H1 (cell line): ENCODE measurements at regions not wholly inside any gene's neighbourhood (a gene's known extent, or its start where the extent isn't known, plus 50 kb on each side); places are given as distances from the start of the nearest gene placed in this dataset.

Source experiments
- CTCF ChIA-PET: fragments of 300-600 bp; sonication (Branson Sonifier 250); formaldehyde crosslinking; loops from one replicate; lab custom pipeline; 2021; ENCODE audit not compliant: partially characterized antibody; lab: Charles Lee
- POLR2A ChIA-PET: fragments of 300-600 bp; sonication (Branson Sonifier 250); formaldehyde crosslinking; loops from one replicate; lab custom pipeline; 2021; ENCODE audit warnings: inconsistent platforms; ENCODE audit not compliant: partially characterized antibody; lab: Charles Lee
- DNase-seq, 2 experiments: peaks; one replicate each; pipeline versions ENCODE4 v3.0.0 to v3.0.0-alpha.2; 2010 to 2022; ENCODE audit warnings: low spot score in 2 of 2, low read depth in 1 of 2, mixed read lengths in 1 of 2
- FAIRE-seq: peaks from 2 replicates; lab custom pipeline; 2011; peaks lifted over from hg19 to GRCh38; lab: Jason Lieb, UNC
- H2AFZ ChIP-seq: 2 replicates; pipeline ENCODE4 v1.8.1; 2012; ENCODE audit warnings: low read length, inconsistent platforms
- H2AK5ac ChIP-seq: 2 replicates; pipeline ENCODE4 v1.6.1; 2013; ENCODE audit warnings: low read depth, low read length
- H2BK120ac ChIP-seq: replicated peaks from 2 replicates; pipeline ENCODE3; 2013; ENCODE audit warnings: low read depth, low read length, inconsistent platforms
- H2BK12ac ChIP-seq: 2 replicates; pipeline ENCODE4 v1.6.1; 2013; ENCODE audit warnings: low read depth, low read length
- H2BK15ac ChIP-seq: 2 replicates; pipeline ENCODE4 v1.6.1; 2013; ENCODE audit warnings: low read length
- H2BK20ac ChIP-seq: 2 replicates; pipeline ENCODE4 v1.6.1; 2013; ENCODE audit warnings: low read length
- H2BK5ac ChIP-seq: 2 replicates; pipeline ENCODE4 v1.6.1; 2013; ENCODE audit warnings: low read depth, low read length
- H3K14ac ChIP-seq: 2 replicates; pipeline ENCODE4 v1.6.1; 2013; ENCODE audit warnings: inconsistent platforms; ENCODE audit not compliant: insufficient read length
- H3K18ac ChIP-seq: 2 replicates; pipeline ENCODE4 v1.6.1; 2013; ENCODE audit warnings: low read length; ENCODE audit errors: extremely low read depth
- H3K23ac ChIP-seq: 2 replicates; pipeline ENCODE4 v1.6.1; 2013; ENCODE audit warnings: inconsistent platforms; ENCODE audit not compliant: insufficient read length
- H3K23me2 ChIP-seq: 2 replicates; pipeline ENCODE4 v1.6.1; 2013; ENCODE audit warnings: low read depth, low read length
- H3K27ac ChIP-seq: 2 replicates; pipeline ENCODE4 v1.6.1; 2011; ENCODE audit warnings: low read depth, low read length, inconsistent platforms
- H3K27me3 ChIP-seq, 4 experiments: replicated peaks in 1 of 4; 1 replicate in 1 of 4; 2 replicates in 3 of 4; pipeline versions ENCODE4 v1.6.1 to v1.8.1; 2011 to 2013; ENCODE audit warnings: low read length in 3 of 4, mild to moderate bottlenecking in 3 of 4, inconsistent platforms in 2 of 4, mixed read lengths in 2 of 4, moderate library complexity in 1 of 4; ENCODE audit not compliant: control insufficient read depth in 3 of 4, insufficient read depth in 3 of 4; ENCODE audit errors: extremely low read depth in 1 of 4
- H3K36me3 ChIP-seq, 4 experiments: 2 replicates each; pipeline versions ENCODE4 v1.6.1 to v1.8.1; 2011 to 2013; ENCODE audit warnings: mild to moderate bottlenecking in 4 of 4, low read length in 3 of 4, moderate library complexity in 2 of 4, control low read depth in 1 of 4, inconsistent platforms in 1 of 4; ENCODE audit not compliant: insufficient read depth in 4 of 4, control insufficient read depth in 2 of 4
- H3K4ac ChIP-seq: replicated peaks from 2 replicates; pipeline ENCODE3; 2013; ENCODE audit warnings: low read length, low read depth, mixed read lengths, inconsistent platforms; ENCODE audit not compliant: insufficient read length
- H3K4me1 ChIP-seq, 4 experiments: replicated peaks in 1 of 4; 1 replicate in 1 of 4; 2 replicates in 3 of 4; pipeline versions ENCODE4 v1.6.1 to v1.8.1; 2011 to 2013; ENCODE audit warnings: low read length in 3 of 4, inconsistent platforms in 2 of 4, mixed read lengths in 1 of 4; ENCODE audit not compliant: insufficient read depth in 4 of 4, control insufficient read depth in 3 of 4
- H3K4me2 ChIP-seq, 2 experiments: 2 replicates each; pipeline versions ENCODE4 v1.6.1 to v1.8.1; 2011 to 2013; ENCODE audit warnings: low read depth in 2 of 2, low read length in 2 of 2, control low read depth in 1 of 2, inconsistent platforms in 1 of 2, mild to moderate bottlenecking in 1 of 2; ENCODE audit not compliant: insufficient read depth in 1 of 2
- H3K4me3 ChIP-seq, 4 experiments: fragments of 200-600, 300-600 bp in 1 of 4; sonication (generic), shearing (Covaris generic), sonication (Bioruptor Twin) in 1 of 4; 2 replicates each; pipeline versions ENCODE4 v1.5.1 to v1.8.1; 2011 to 2016; ENCODE audit warnings: low read length in 4 of 4, low read depth in 3 of 4, control low read depth in 2 of 4, inconsistent platforms in 2 of 4, mild to moderate bottlenecking in 2 of 4, mixed read lengths in 1 of 4, moderate library complexity in 1 of 4; ENCODE audit not compliant: insufficient read depth in 2 of 4; ENCODE audit errors: extremely low read depth in 1 of 4
- H3K56ac ChIP-seq: replicated peaks from 2 replicates; pipeline ENCODE3; 2013; ENCODE audit warnings: low read depth, mild to moderate bottlenecking, mixed read lengths, low read length, inconsistent platforms; ENCODE audit not compliant: insufficient read length
- H3K79me1 ChIP-seq: 2 replicates; pipeline ENCODE4 v1.6.1; 2013; ENCODE audit warnings: low read depth, low read length, control low read depth
- H3K79me2 ChIP-seq, 2 experiments: 2 replicates each; pipeline versions ENCODE4 v1.6.1 to v1.8.1; 2012 to 2013; ENCODE audit warnings: low read length in 2 of 2, mild to moderate bottlenecking in 2 of 2, inconsistent platforms in 1 of 2; ENCODE audit not compliant: insufficient read depth in 2 of 2, control insufficient read depth in 1 of 2
- H3K9ac ChIP-seq, 4 experiments: replicated peaks in 1 of 4; 1 replicate in 1 of 4; 2 replicates in 3 of 4; pipeline versions ENCODE4 v1.6.1 to v1.8.1; 2011 to 2013; ENCODE audit warnings: low read depth in 3 of 4, low read length in 3 of 4, control low read depth in 2 of 4, mild to moderate bottlenecking in 2 of 4, moderate library complexity in 2 of 4, inconsistent platforms in 1 of 4; ENCODE audit errors: extremely low read depth in 1 of 4
- H3K9me3 ChIP-seq, 2 experiments: 2 replicates each; pipeline versions ENCODE4 v1.6.1 to v1.8.1; 2012 to 2013; ENCODE audit warnings: mild to moderate bottlenecking in 2 of 2, moderate library complexity in 2 of 2, control low read depth in 1 of 2, inconsistent platforms in 1 of 2, low read depth in 1 of 2, low read length in 1 of 2, mixed read lengths in 1 of 2; ENCODE audit not compliant: insufficient read depth in 2 of 2
- H4K20me1 ChIP-seq, 2 experiments: replicated peaks in 1 of 2; 2 replicates each; pipeline versions ENCODE3 to v1.8.1; 2011 to 2013; ENCODE audit warnings: inconsistent platforms in 2 of 2, low read length in 2 of 2, mild to moderate bottlenecking in 1 of 2; ENCODE audit not compliant: insufficient read depth in 2 of 2, control insufficient read depth in 1 of 2
- H4K5ac ChIP-seq: 2 replicates; pipeline ENCODE4 v1.6.1; 2013; ENCODE audit warnings: low read length, low read depth, mixed read lengths, inconsistent platforms; ENCODE audit not compliant: insufficient read length
- H4K8ac ChIP-seq: 2 replicates; pipeline ENCODE4 v1.8.0; 2013; ENCODE audit warnings: mild to moderate bottlenecking, moderate library complexity, low read length, inconsistent platforms; ENCODE audit not compliant: insufficient read depth; ENCODE audit errors: extremely low read depth
- H4K91ac ChIP-seq: replicated peaks from 2 replicates; pipeline ENCODE3; 2013; ENCODE audit warnings: low read length, mixed read lengths, inconsistent platforms; ENCODE audit not compliant: insufficient read length
- ATF3 ChIP-seq: IDR thresholded peaks from 2 replicates; pipeline ENCODE4 v1.6.1; 2011; ENCODE audit warnings: low read depth, mild to moderate bottlenecking, low read length; ENCODE audit not compliant: insufficient read depth
- BRCA1 ChIP-seq: IDR thresholded peaks from 2 replicates; pipeline ENCODE4 v1.6.1; 2012; ENCODE audit warnings: low read depth, low read length, improper control_type of control experiment
- CBX8 ChIP-seq: fragments of 300-800, 300-1000 bp; sonication (generic); IDR thresholded peaks from 2 replicates; pipeline ENCODE4 v1.7.1; 2016; ENCODE audit warnings: low read depth, low read length, borderline replicate concordance
- CHD1 ChIP-seq: IDR thresholded peaks from 2 replicates; pipeline ENCODE4 v1.6.1; 2012; ENCODE audit warnings: low read depth, low read length, improper control_type of control experiment
- CHD2 ChIP-seq: IDR thresholded peaks from 2 replicates; pipeline ENCODE4 v1.6.1; 2012; ENCODE audit warnings: low read length, improper control_type of control experiment
- FOSL1 ChIP-seq: IDR thresholded peaks from 2 replicates; pipeline ENCODE4 v1.6.1; 2011; ENCODE audit warnings: mild to moderate bottlenecking, low read depth, low read length, moderate library complexity; ENCODE audit not compliant: insufficient read depth
- GTF2F1 ChIP-seq: IDR thresholded peaks from 2 replicates; pipeline ENCODE4 v1.6.1; 2012; ENCODE audit warnings: low read depth, low read length, improper control_type of control experiment, borderline replicate concordance
- HDAC2 ChIP-seq, 2 experiments: fragments of 300-600 bp in 1 of 2; sonication (generic) in 1 of 2; IDR thresholded peaks; 2 replicates each; pipeline ENCODE4 v1.6.1; 2011 to 2012; ENCODE audit warnings: low read depth in 2 of 2, low read length in 2 of 2, mild to moderate bottlenecking in 2 of 2, moderate library complexity in 2 of 2, borderline replicate concordance in 1 of 2, inconsistent platforms in 1 of 2
- KDM4A ChIP-seq: IDR thresholded peaks from one replicate; pipeline ENCODE4 v1.7.1; 2012; ENCODE audit warnings: low read depth, mild to moderate bottlenecking, moderate library complexity, low read length, inconsistent platforms; ENCODE audit not compliant: severe bottlenecking
- NANOG ChIP-seq: IDR thresholded peaks from 2 replicates; pipeline ENCODE4 v1.6.1; 2011; ENCODE audit warnings: low read length, low read depth, mild to moderate bottlenecking, inconsistent platforms; ENCODE audit not compliant: insufficient read depth, poor library complexity, severe bottlenecking
- NRF1 ChIP-seq: IDR thresholded peaks from 2 replicates; pipeline ENCODE4 v1.6.1; 2011; ENCODE audit warnings: mild to moderate bottlenecking, low read depth, low read length, improper control_type of control experiment
- PHF8 ChIP-seq: fragments of 200-600 bp; sonication (generic); conservative IDR thresholded peaks from 2 replicates; pipeline ENCODE4 v1.7.1; 2012; ENCODE audit warnings: low read depth, mild to moderate bottlenecking, inconsistent platforms, low read length, moderate library complexity
- SIRT6 ChIP-seq: IDR thresholded peaks from one replicate; pipeline ENCODE4 v1.7.1; 2012; ENCODE audit warnings: low read length, inconsistent platforms
- SP2 ChIP-seq: IDR thresholded peaks from 2 replicates; pipeline ENCODE4 v1.6.1; 2012; ENCODE audit warnings: mild to moderate bottlenecking, low read length, inconsistent platforms
- SP4 ChIP-seq: IDR thresholded peaks from 2 replicates; pipeline ENCODE4 v1.6.1; 2012; ENCODE audit warnings: low read length, inconsistent platforms
- TCF12 ChIP-seq: IDR thresholded peaks from 2 replicates; pipeline ENCODE4 v1.6.1; 2011; ENCODE audit warnings: low read depth, mild to moderate bottlenecking, low read length

GRCh38 chr6:168773788-168774187 lies 332.8 kb downstream of the SMOC2 start:
- no peak for FAIRE-seq
- H2AFZ ChIP-seq, result no peak overlapping the region
- no peak overlapping the region for H2AK5ac ChIP-seq
- TF ChIP-seq PHF8, result no peak
- TF ChIP-seq HDAC2 (IDR thresholded peaks at IDR 0.05; ENCODE audit: borderline replicate concordance in 1 of 2, low read depth in 2 of 2, low read length in 2 of 2), result no peak
- no peak for TF ChIP-seq CHD1
- no peak for TF ChIP-seq SP4
- no peak for TF ChIP-seq KDM4A
- no peak for TF ChIP-seq NRF1
- no peak for TF ChIP-seq NANOG
- TF ChIP-seq BRCA1, result no peak
- TF ChIP-seq CBX8, result no peak
- TF ChIP-seq FOSL1, result no peak
- no peak for TF ChIP-seq SIRT6
- TF ChIP-seq ATF3, result no peak
- no peak for TF ChIP-seq SP2
- no peak for TF ChIP-seq CHD2
- no peak for TF ChIP-seq GTF2F1
- no peak for TF ChIP-seq TCF12

More at GRCh38 chr6:168773788-168774187, 332.8 kb downstream of the SMOC2 start:
- Histone ChIP-seq H2BK120ac (no peak overlapping the region), H2BK20ac (no peak overlapping the region), H2BK5ac (no peak overlapping the region), H3K9me3 (peaks cover 4 to 11% of the 10 kb centered on the region in 2 experiments; a peak in 3 of 4 replicates), H3K79me1 (no peaks in the 10 kb centered on the region), H2BK15ac (no peak overlapping the region), H4K91ac (no peak overlapping the region), H3K36me3 (no peaks in the 10 kb centered on the region; a peak in 2 of 8 replicates), H3K4me3 (no peak overlapping the region), H3K56ac (no peak overlapping the region), H4K20me1 (no peaks in the 10 kb centered on the region), H3K18ac (no peak overlapping the region), H4K5ac (no peak overlapping the region), H3K23ac (no peak overlapping the region), H3K9ac (no peak overlapping the region), H3K27ac (no peak overlapping the region), H3K4me1 (no peaks in the 10 kb centered on the region), H3K23me2 (no peaks in the 10 kb centered on the region), H3K79me2 (no peaks in the 10 kb centered on the region), H3K14ac (no peak overlapping the region), H4K8ac (no peak overlapping the region), H3K4ac (no peak overlapping the region), H3K4me2 (no peak overlapping the region), H2BK12ac (no peak overlapping the region), H3K27me3 (no peaks in the 10 kb centered on the region)
- POLR2A ChIA-PET, result no interaction called here
- CTCF ChIA-PET, result interaction anchor here (0.7 kb wide), 1 partner anchor 553 kb away, joined by 3 read pairs; no protein-coding TSS in a partner anchor
- no peak for DNase-seq
